ENCODE measurements at regions not wholly inside any gene's neighbourhood (a gene's known extent, or its start where the extent isn't known, plus 50 kb on each side); places are given as distances from the start of the nearest gene placed in this dataset.

- TF ChIP-seq ARNTL (CRISPR knock-in tag; IDR thresholded peaks at IDR 0.05; ENCODE audit: borderline replicate concordance, low read depth) (no peak), GLIS3 (CRISPR knock-in tag; IDR thresholded peaks at IDR 0.05) (no peak), TCF4 (CRISPR knock-in tag; IDR thresholded peaks at IDR 0.05; ENCODE audit: borderline replicate concordance) (no peak), TSHZ2 (CRISPR knock-in tag; IDR thresholded peaks at IDR 0.05) (no peak), OSR1 (CRISPR knock-in tag; IDR thresholded peaks at IDR 0.05) (no peak), RARB (CRISPR knock-in tag; IDR thresholded peaks at IDR 0.05) (no peak), ZNF8 (CRISPR knock-in tag; IDR thresholded peaks at IDR 0.05) (no peak), CSDC2 (CRISPR knock-in tag; IDR thresholded peaks at IDR 0.05) (no peak), CSRNP3 (CRISPR knock-in tag; IDR thresholded peaks at IDR 0.05) (no peak), BACH2 (CRISPR knock-in tag; IDR thresholded peaks at IDR 0.05; ENCODE audit: borderline replicate concordance) (no peak), ZNF565 (CRISPR knock-in tag; conservative IDR thresholded peaks at IDR 0.05; ENCODE audit: low read depth) (no peak), SNAI2 (CRISPR knock-in tag; IDR thresholded peaks at IDR 0.05) (no peak), ZFP30 (CRISPR knock-in tag; IDR thresholded peaks at IDR 0.05) (no peak), ISL1 (CRISPR knock-in tag; IDR thresholded peaks at IDR 0.05) (no peak), ESRRG (CRISPR knock-in tag; IDR thresholded peaks at IDR 0.05) (no peak)
- ATAC-seq = no peak
Observed at GRCh38 chr15:95946926-95947325, 383.6 kb upstream of the NR2F2 start.

- no peak for ATAC-seq
- TF ChIP-seq ZFP3 (CRISPR knock-in tag; IDR thresholded peaks at IDR 0.05) (no peak), TCF4 (CRISPR knock-in tag; IDR thresholded peaks at IDR 0.05; ENCODE audit: borderline replicate concordance) (no peak), ISL1 (CRISPR knock-in tag; IDR thresholded peaks at IDR 0.05) (no peak), ZNF8 (CRISPR knock-in tag; IDR thresholded peaks at IDR 0.05) (no peak), CREB5 (CRISPR knock-in tag; IDR thresholded peaks at IDR 0.05; ENCODE audit: low read depth) (no peak)
Observed at GRCh38 chr15:95948411-95948810, 382.1 kb upstream of the NR2F2 start.

GRCh38 chr15:95953032-95953431 lies 377.5 kb upstream of the NR2F2 start:
- TF ChIP-seq GLIS3 (CRISPR knock-in tag; IDR thresholded peaks at IDR 0.05) = no peak
- TF ChIP-seq CSRNP3 (CRISPR knock-in tag; IDR thresholded peaks at IDR 0.05) = no peak
- no peak for TF ChIP-seq RARB (CRISPR knock-in tag; IDR thresholded peaks at IDR 0.05)
- no peak for TF ChIP-seq TOX (CRISPR knock-in tag; IDR thresholded peaks at IDR 0.05; ENCODE audit: borderline replicate concordance)
- TF ChIP-seq OSR1 (CRISPR knock-in tag; IDR thresholded peaks at IDR 0.05) = no peak
- TF ChIP-seq ZFP3 (CRISPR knock-in tag; IDR thresholded peaks at IDR 0.05) = no peak
- TF ChIP-seq CSDC2 (CRISPR knock-in tag; IDR thresholded peaks at IDR 0.05) = no peak
- TF ChIP-seq ZNF8 (CRISPR knock-in tag; IDR thresholded peaks at IDR 0.05) = no peak
- TF ChIP-seq SNAI2 (CRISPR knock-in tag; IDR thresholded peaks at IDR 0.05) = no peak
- no peak for TF ChIP-seq TSHZ2 (CRISPR knock-in tag; IDR thresholded peaks at IDR 0.05)
- no peak for TF ChIP-seq PPARA (CRISPR knock-in tag; IDR thresholded peaks at IDR 0.05; ENCODE audit: borderline replicate concordance)
- TF ChIP-seq PATZ1 (CRISPR knock-in tag; IDR thresholded peaks at IDR 0.05; ENCODE audit: borderline replicate concordance) = no peak
- no peak for TF ChIP-seq TCF4 (CRISPR knock-in tag; IDR thresholded peaks at IDR 0.05; ENCODE audit: borderline replicate concordance)
- no peak for TF ChIP-seq POU6F1 (CRISPR knock-in tag; IDR thresholded peaks at IDR 0.05; ENCODE audit: borderline replicate concordance, low read depth)
- no peak for TF ChIP-seq ZNF70 (CRISPR knock-in tag; IDR thresholded peaks at IDR 0.05)
- no peak for ATAC-seq

All from SK-N-SH treated with all-trans-retinoic acid at 6 μM for 48 hours (cell line).